Suprapubic skin (tissue), 3 donors: ENCODE measurements at regions not wholly inside any gene's neighbourhood (a gene's known extent, or its start where the extent isn't known, plus 50 kb on each side); places are given as distances from the start of the nearest gene placed in this dataset.

Source experiments
- CTCF ChIP-seq, 2 donors: fragments of 200-600 bp in 1 of 2; fragments of 450-650 bp in 1 of 2; sonication (generic) in 1 of 2; IDR thresholded peaks; one replicate each; pipeline ENCODE4 v1.5.1; 2016 to 2019; ENCODE audit warnings: antibody characterized with exemption in 2 of 2, mild to moderate bottlenecking in 1 of 2, moderate library complexity in 1 of 2
- POLR2A ChIP-seq, 2 donors: fragments of 450-650 bp; IDR thresholded peaks; one replicate each; pipeline ENCODE4 v1.6.1; 2017; ENCODE audit warnings: antibody characterized with exemption in 2 of 2, mild to moderate bottlenecking in 2 of 2, moderate library complexity in 2 of 2

- TF ChIP-seq CTCF (IDR thresholded peaks at IDR 0.05): no peak
- TF ChIP-seq POLR2A (IDR thresholded peaks at IDR 0.05): no peak
These were observed 550.0 kb downstream of the TMX3 start for GRCh38 chr18:68164909-68165308.
